Right lobe of liver (tissue), 6 donors: ENCODE measurements at regions not wholly inside any gene's neighbourhood (a gene's known extent, or its start where the extent isn't known, plus 50 kb on each side); places are given as distances from the start of the nearest gene placed in this dataset.

ENCODE experiments used
- ATAC-seq, 4 donors: fragments of 200-7000 bp; cut with Tn5 transposase; one replicate each; pipeline ENCODE4 v1.9.1; 2020; ENCODE audit warnings: mild to moderate bottlenecking in 4 of 4, moderate library complexity in 4 of 4
- DNase-seq, 3 donors: peaks; one replicate each; pipeline ENCODE4 v3.0.0-alpha.2; 2020
- H3K27ac ChIP-seq, 3 donors: fragments of 200-600 bp; one replicate each; pipeline ENCODE4 v1.8.0; 2022
- H3K27me3 ChIP-seq, 2 donors: fragments of 200-600 bp; one replicate each; pipeline ENCODE4 v1.8.0; 2022
- H3K36me3 ChIP-seq, 4 donors: fragments of 200-600 bp; sonication (generic) in 1 of 4; one replicate each; pipeline versions ENCODE4 v1.5.1 to v1.8.0; 2017 to 2022; ENCODE audit warnings: control low read depth in 1 of 4
- H3K4me1 ChIP-seq, 4 donors: fragments of 200-600 bp; sonication (generic) in 1 of 4; one replicate each; pipeline versions ENCODE4 v1.5.1 to v1.8.0; 2017 to 2022; ENCODE audit warnings: control low read depth in 1 of 4
- H3K4me3 ChIP-seq, 3 donors: fragments of 200-600 bp; one replicate each; pipeline ENCODE4 v1.8.0; 2022
- H3K9me3 ChIP-seq, 4 donors: fragments of 200-600 bp; sonication (generic) in 1 of 4; one replicate each; pipeline versions ENCODE4 v1.5.1 to v1.8.0; 2017 to 2022; ENCODE audit warnings: control low read depth in 1 of 4
- CTCF ChIP-seq, 4 donors: fragments of 200-600 bp in 3 of 4; fragments of 450-650 bp in 1 of 4; IDR thresholded peaks; one replicate each; pipeline versions ENCODE4 v1.5.1 to v1.8.0; 2016 to 2022; ENCODE audit warnings: antibody characterized with exemption in 4 of 4, mild to moderate bottlenecking in 2 of 4
- POLR2A ChIP-seq: fragments of 450-650 bp; IDR thresholded peaks from one replicate; pipeline ENCODE4 v1.6.1; 2017; ENCODE audit warnings: antibody characterized with exemption, mild to moderate bottlenecking
- WGBS: methylation state at CpG from one replicate; pipeline ENCODE4 v1.1.6; 2018; ENCODE audit warnings: low coverage, low lambda C conversion rate; ENCODE audit not compliant: insufficient coverage; ENCODE audit errors: missing lambda C conversion rate; 5-methylcytosine and 5-hydroxymethylcytosine counted together
- intact Hi-C, 2 donors: fragments of 100-400 bp; cut with DNase I; formaldehyde crosslinking; loops; one replicate each; pipeline versions ENCODE4 v1.11.2 to v1.14.1; 2022
- donor health status: DM: no; HTN: yes; CAD: no.
- donor health status: DM: no; HTN: no; CAD: no.
- donor health status: DM: no; HTN: no; CAD: no.
- donor health status: DM: no; HTN: yes; CAD: no.
- donor health status: DM: no; HTN: yes; CAD: no.

- intact Hi-C loops, result no loop called here
- Histone ChIP-seq H3K4me3 (no peak overlapping the region), H3K36me3 (no peaks in the 10 kb centered on the region), H3K27ac (no peak overlapping the region), H3K27me3 (no peaks in the 10 kb centered on the region), H3K4me1 (no peaks in the 10 kb centered on the region), H3K9me3 (no peaks in the 10 kb centered on the region)
- no peak for DNase-seq
- no peak for TF ChIP-seq POLR2A
- 49% methylated on average over 4 of the region's 4 CpGs for WGBS
- ATAC-seq, result no peak
Observed at GRCh38 chr5:125151150-125151900, 404.9 kb upstream of the ZNF608 start.

- H3K4me1 ChIP-seq, result no peaks in the 10 kb centered on the region
- no peak overlapping the region for H3K27ac ChIP-seq
- intact Hi-C loops, result no loop called here
- 71% methylated on average over 4 of the region's 4 CpGs for WGBS
- no peaks in the 10 kb centered on the region for H3K27me3 ChIP-seq
- no peak for ATAC-seq
- no peak for DNase-seq
- TF ChIP-seq POLR2A, result no peak
- no peak overlapping the region for H3K4me3 ChIP-seq
- H3K9me3 ChIP-seq, result no peaks in the 10 kb centered on the region
- H3K36me3 ChIP-seq, result no peaks in the 10 kb centered on the region
Observed at GRCh38 chr5:125152044-125152443, 405.6 kb upstream of the ZNF608 start.

GRCh38 chr5:125152461-125153189 is 406.2 kb upstream of the ZNF608 start:
- Histone ChIP-seq H3K4me3 (no peak overlapping the region), H3K36me3 (no peaks in the 10 kb centered on the region), H3K27me3 (no peaks in the 10 kb centered on the region), H3K27ac (no peak overlapping the region), H3K4me1 (no peaks in the 10 kb centered on the region), H3K9me3 (no peaks in the 10 kb centered on the region)
- TF ChIP-seq CTCF (IDR thresholded peaks at IDR 0.05), result no peak
- no peak for TF ChIP-seq POLR2A
- DNase-seq, result no peak
- WGBS, result 76% methylated on average over 10 of the region's 13 CpGs
- intact Hi-C loops, result no loop called here
- peak in 1 of 4 donors; percentile 25 for ATAC-seq

- no peak overlapping the region for H3K27ac ChIP-seq
- intact Hi-C loops, result no loop called here
- TF ChIP-seq POLR2A (no peak), CTCF (IDR thresholded peaks at IDR 0.05) (no peak)
- WGBS, result 36% methylated on average over 6 of the region's 6 CpGs
- ATAC-seq, result peak in 1 of 4 donors; percentile 28
- H3K9me3 ChIP-seq, result no peaks in the 10 kb centered on the region
- H3K4me1 ChIP-seq, result no peaks in the 10 kb centered on the region
- no peaks in the 10 kb centered on the region for H3K36me3 ChIP-seq
- no peaks in the 10 kb centered on the region for H3K27me3 ChIP-seq
- H3K4me3 ChIP-seq, result no peak overlapping the region
- no peak for DNase-seq
Observed at GRCh38 chr5:125153231-125153630, 406.8 kb upstream of the ZNF608 start.

GRCh38 chr5:125154301-125155110 is 408.1 kb upstream of the ZNF608 start:
- H3K36me3 ChIP-seq, result no peaks in the 10 kb centered on the region
- DNase-seq, result no peak
- no peak overlapping the region for H3K4me3 ChIP-seq

More at GRCh38 chr5:125154301-125155110, 408.1 kb upstream of the ZNF608 start:
- Histone ChIP-seq H3K9me3 (no peaks in the 10 kb centered on the region), H3K27me3 (no peaks in the 10 kb centered on the region), H3K27ac (no peak overlapping the region), H3K4me1 (no peaks in the 10 kb centered on the region)
- no peak for ATAC-seq
- TF ChIP-seq CTCF (IDR thresholded peaks at IDR 0.05), result no peak
- TF ChIP-seq POLR2A, result no peak
- intact Hi-C loops, result no loop called here
- 0% methylated on average over 1 of the region's 1 CpG for WGBS
